ENCODE measurements at regions not wholly inside any gene's neighbourhood (a gene's known extent, or its start where the extent isn't known, plus 50 kb on each side); places are given as distances from the start of the nearest gene placed in this dataset.
"Not testable (repeated sequence)": the region's sequence is repeated elsewhere in the genome, so short reads cannot be mapped to it uniquely, and the experiment has no call there.

DNA sequence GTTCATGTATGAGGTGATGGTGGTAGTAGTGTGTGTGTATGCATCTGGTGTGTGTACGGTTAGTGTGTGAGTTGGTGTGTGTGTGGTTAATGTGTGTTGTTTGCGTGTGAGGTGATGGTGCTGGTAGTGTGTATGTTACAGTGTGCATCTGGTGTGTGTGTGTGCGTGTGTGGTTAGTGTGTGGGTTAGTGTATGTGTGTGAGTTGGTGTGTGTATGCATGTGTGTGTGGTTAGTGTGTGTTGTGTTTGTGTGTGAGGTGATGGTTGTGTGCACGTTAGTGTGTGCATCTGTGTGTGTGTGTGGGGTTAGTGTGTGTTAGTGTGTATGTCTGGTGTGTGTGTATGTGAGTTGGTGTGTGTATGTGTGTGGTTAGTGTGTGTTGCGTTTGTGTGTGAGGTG lies 153.0 kb downstream of the ACTR3B start:
- POLR2A ChIA-PET: no interaction called here
- no peaks in the 10 kb centered on the region for H3K9me3 ChIP-seq (ENCODE audit: control extremely low read depth in 1 of 5, control insufficient read depth in 4 of 5, insufficient read depth in 2 of 5, low read depth in 1 of 5, low read length in 4 of 5)
- no peaks in the 10 kb centered on the region for H3K27me3 ChIP-seq (replicated peaks in 2 of 5; ENCODE audit: control insufficient read depth in 4 of 5, insufficient read depth in 5 of 5, low read length in 4 of 5)
- DNase-seq: no peak
- no peaks in the 10 kb centered on the region for H3K4me1 ChIP-seq (ENCODE audit: control extremely low read depth in 1 of 4, control insufficient read depth in 4 of 4, insufficient read depth in 4 of 4, low read length in 3 of 4)
- 93% methylated on average over 4 of the region's 5 CpGs for WGBS (ENCODE audit: insufficient coverage)
- no peak overlapping the region for H3K27ac ChIP-seq (ENCODE audit: insufficient read depth in 1 of 2, low read depth in 1 of 2, low read length in 2 of 2, poor library complexity in 1 of 2, severe bottlenecking in 2 of 2)
- no peaks in the 10 kb centered on the region for H3K36me3 ChIP-seq (ENCODE audit: control insufficient read depth in 4 of 4, insufficient read depth in 4 of 4, low read length in 3 of 4)
- CTCF ChIA-PET: interaction anchor here (1.5 kb wide), 1 partner anchor 15 kb away, joined by 5 read pairs; no protein-coding TSS in a partner anchor
- H3K4me3 ChIP-seq (ENCODE audit: control insufficient read depth in 1 of 7, extremely low read depth in 1 of 7, insufficient read depth in 4 of 7, low read depth in 2 of 7, low read length in 6 of 7): no peak overlapping the region

DNA sequence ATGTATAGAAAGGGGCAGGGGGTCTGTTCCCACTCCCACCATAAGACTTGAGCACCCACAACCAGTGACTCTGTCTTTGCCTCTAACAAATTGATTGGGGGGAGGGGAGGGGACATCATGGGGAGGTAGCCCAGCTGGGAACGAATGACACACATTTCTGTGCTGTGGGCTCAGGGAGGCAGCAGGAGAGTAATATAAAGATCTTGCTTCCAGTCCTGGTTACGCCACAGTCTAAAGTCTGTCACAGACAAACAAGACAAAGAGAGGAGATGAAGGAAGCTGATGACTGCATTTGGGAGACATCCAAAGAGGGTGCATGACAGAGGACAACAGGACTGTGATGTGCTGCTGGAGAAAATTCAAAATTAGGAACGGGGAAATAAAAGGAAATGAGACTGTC lies 153.9 kb downstream of the ACTR3B start:
- DNase-seq: no peak
- CTCF ChIA-PET: interaction anchor here (1.5 kb wide), 1 partner anchor 16 kb away, joined by 5 read pairs; no protein-coding TSS in a partner anchor
- H3K27ac ChIP-seq (ENCODE audit: insufficient read depth in 1 of 2, low read depth in 1 of 2, low read length in 2 of 2, poor library complexity in 1 of 2, severe bottlenecking in 2 of 2): no peak overlapping the region
- H3K9me3 ChIP-seq (ENCODE audit: control extremely low read depth in 1 of 5, control insufficient read depth in 4 of 5, insufficient read depth in 2 of 5, low read depth in 1 of 5, low read length in 4 of 5): peaks cover 0 to 3% (median 0%) of the 10 kb centered on the region in 5 experiments
- H3K27me3 ChIP-seq (replicated peaks in 2 of 5; ENCODE audit: control insufficient read depth in 4 of 5, insufficient read depth in 5 of 5, low read length in 4 of 5): no peaks in the 10 kb centered on the region
- POLR2A ChIA-PET: no interaction called here
- no peaks in the 10 kb centered on the region for H3K4me1 ChIP-seq (ENCODE audit: control extremely low read depth in 1 of 4, control insufficient read depth in 4 of 4, insufficient read depth in 4 of 4, low read length in 3 of 4)
- WGBS (ENCODE audit: insufficient coverage): 86% methylated on average over 3 of the region's 3 CpGs
- H3K4me3 ChIP-seq (ENCODE audit: control insufficient read depth in 1 of 7, extremely low read depth in 1 of 7, insufficient read depth in 4 of 7, low read depth in 2 of 7, low read length in 6 of 7): no peak overlapping the region
- no peaks in the 10 kb centered on the region for H3K36me3 ChIP-seq (ENCODE audit: control insufficient read depth in 4 of 4, insufficient read depth in 4 of 4, low read length in 3 of 4)

DNA sequence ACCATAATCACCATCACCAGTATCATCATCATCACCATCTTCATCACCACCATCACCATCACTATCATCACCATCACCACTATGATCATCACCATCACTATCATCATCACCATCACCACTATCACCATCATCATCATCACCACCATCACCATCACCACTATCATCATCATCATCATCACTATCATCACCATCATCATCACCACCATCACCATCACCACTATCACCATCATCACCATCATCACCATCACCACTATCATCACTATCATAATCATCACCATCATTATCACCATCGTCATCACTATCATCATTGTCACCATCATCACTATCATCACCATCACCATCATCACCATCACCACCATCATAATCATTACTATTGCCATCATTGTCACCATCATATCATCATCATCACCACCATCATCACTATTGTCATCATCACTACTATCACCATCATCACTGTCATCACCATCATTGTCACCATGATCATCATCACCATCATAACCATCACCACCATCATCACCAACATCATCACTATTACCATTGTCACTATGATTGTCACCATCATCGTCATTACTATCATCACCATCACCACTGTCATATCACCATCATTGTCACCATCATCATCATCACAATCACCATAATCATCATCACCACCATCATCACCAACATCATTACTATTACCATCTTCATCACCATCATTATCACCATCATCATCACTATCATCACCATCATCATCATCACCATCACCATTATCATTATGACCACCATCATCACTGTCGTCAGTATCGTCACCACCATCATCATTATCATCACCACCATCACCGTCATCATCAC lies 154.7 kb downstream of the ACTR3B start:
- 88% methylated on average over 5 of the region's 5 CpGs for WGBS (ENCODE audit: insufficient coverage)
- Histone ChIP-seq H3K9me3 (ENCODE audit: control extremely low read depth in 1 of 5, control insufficient read depth in 4 of 5, insufficient read depth in 2 of 5, low read depth in 1 of 5, low read length in 4 of 5) (peaks cover 0 to 3% (median 0%) of the 10 kb centered on the region in 5 experiments), H3K36me3 (ENCODE audit: control insufficient read depth in 4 of 4, insufficient read depth in 4 of 4, low read length in 3 of 4) (no peaks in the 10 kb centered on the region), H3K4me3 (ENCODE audit: control insufficient read depth in 1 of 7, extremely low read depth in 1 of 7, insufficient read depth in 4 of 7, low read depth in 2 of 7, low read length in 6 of 7) (no peak overlapping the region), H3K4me1 (ENCODE audit: control extremely low read depth in 1 of 4, control insufficient read depth in 4 of 4, insufficient read depth in 4 of 4, low read length in 3 of 4) (no peaks in the 10 kb centered on the region), H3K27me3 (replicated peaks in 2 of 5; ENCODE audit: control insufficient read depth in 4 of 5, insufficient read depth in 5 of 5, low read length in 4 of 5) (no peaks in the 10 kb centered on the region), H3K27ac (ENCODE audit: insufficient read depth in 1 of 2, low read depth in 1 of 2, low read length in 2 of 2, poor library complexity in 1 of 2, severe bottlenecking in 2 of 2) (no peak overlapping the region)
- ChIA-PET CTCF (no interaction called here), POLR2A (no interaction called here)
- DNase-seq: no peak

DNA sequence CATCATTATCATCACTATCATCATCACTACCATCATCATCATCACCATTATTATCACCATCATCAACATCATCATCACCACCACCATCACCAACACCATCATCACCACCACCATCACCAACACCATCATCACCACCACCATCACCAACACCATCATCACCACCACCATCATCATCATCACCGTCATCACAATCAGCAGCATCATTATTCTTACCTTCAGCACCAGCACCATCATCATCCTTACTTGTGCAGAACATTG lies 155.2 kb downstream of the ACTR3B start:
- WGBS (ENCODE audit: insufficient coverage): 100% methylated on average over 1 of the region's 1 CpG

DNA sequence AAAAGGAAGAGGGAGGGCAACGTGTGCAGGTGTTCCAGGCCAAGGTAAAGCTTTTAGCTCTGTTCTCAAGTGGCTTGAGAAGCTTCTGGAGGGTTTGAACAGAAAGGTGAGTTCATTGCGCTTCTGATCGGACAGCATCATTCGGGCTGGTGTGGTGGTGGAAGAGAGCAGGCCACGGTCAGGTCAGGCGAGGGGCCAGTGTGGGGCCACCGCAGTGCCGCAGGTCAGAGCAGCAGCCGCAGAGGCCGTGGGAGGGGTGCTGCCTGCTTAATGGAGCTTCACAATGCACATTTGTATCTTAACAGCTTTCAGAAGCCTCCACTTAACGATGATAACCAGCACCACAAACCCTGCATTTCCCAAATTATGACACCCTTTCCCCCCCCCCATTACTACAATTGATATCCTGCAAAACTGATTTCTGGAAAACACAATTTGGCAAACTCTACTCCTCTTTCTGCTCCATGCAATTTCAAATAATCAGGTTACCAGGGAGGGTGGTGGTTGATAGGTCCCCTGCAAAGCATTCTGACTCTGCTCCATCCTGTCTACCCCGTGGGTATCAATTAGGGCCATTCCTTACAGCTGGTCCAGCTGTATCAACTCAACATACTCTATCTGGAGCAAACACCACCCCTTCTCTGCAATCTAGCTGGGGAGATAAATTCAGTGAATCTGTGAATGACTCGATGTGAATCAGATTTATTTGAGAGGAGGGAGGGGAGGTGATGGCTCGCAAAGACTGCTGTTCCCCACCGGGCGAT lies 162.9 kb downstream of the ACTR3B start:
- H3K36me3 ChIP-seq (ENCODE audit: control insufficient read depth in 4 of 4, insufficient read depth in 4 of 4, low read length in 3 of 4): no peaks in the 10 kb centered on the region
- peaks cover 0 to 9% (median 6%) of the 10 kb centered on the region in 5 experiments for H3K9me3 ChIP-seq (ENCODE audit: control extremely low read depth in 1 of 5, control insufficient read depth in 4 of 5, insufficient read depth in 2 of 5, low read depth in 1 of 5, low read length in 4 of 5)
- no peak overlapping the region for H3K27ac ChIP-seq (ENCODE audit: insufficient read depth in 1 of 2, low read depth in 1 of 2, low read length in 2 of 2, poor library complexity in 1 of 2, severe bottlenecking in 2 of 2)
- ChIA-PET POLR2A (no interaction called here), CTCF (interaction anchor here (0.6 to 0.9 kb wide), 2 partner anchors 8 to 21 kb away, joined by 3 read pairs; no protein-coding TSS in a partner anchor)
- no peak for DNase-seq
- H3K4me1 ChIP-seq (ENCODE audit: control extremely low read depth in 1 of 4, control insufficient read depth in 4 of 4, insufficient read depth in 4 of 4, low read length in 3 of 4): peaks cover 0 to 15% (median 6%) of the 10 kb centered on the region in 4 experiments
- no peak overlapping the region for H3K4me3 ChIP-seq (ENCODE audit: control insufficient read depth in 1 of 7, extremely low read depth in 1 of 7, insufficient read depth in 4 of 7, low read depth in 2 of 7, low read length in 6 of 7)
- 95% methylated on average over 13 of the region's 16 CpGs for WGBS (ENCODE audit: insufficient coverage)
- peaks cover 2 to 56% (median 21%) of the 10 kb centered on the region in 5 experiments for H3K27me3 ChIP-seq (replicated peaks in 2 of 5; ENCODE audit: control insufficient read depth in 4 of 5, insufficient read depth in 5 of 5, low read length in 4 of 5)

More for the DNA sequence above, 155.2 kb downstream of the ACTR3B start:
- CTCF ChIA-PET; H3K9me3 ChIP-seq (ENCODE audit: control extremely low read depth in 1 of 5, control insufficient read depth in 4 of 5, insufficient read depth in 2 of 5, low read depth in 1 of 5, low read length in 4 of 5); DNase-seq; H3K27me3 ChIP-seq (replicated peaks in 2 of 5; ENCODE audit: control insufficient read depth in 4 of 5, insufficient read depth in 5 of 5, low read length in 4 of 5); H3K4me3 ChIP-seq (ENCODE audit: control insufficient read depth in 1 of 7, extremely low read depth in 1 of 7, insufficient read depth in 4 of 7, low read depth in 2 of 7, low read length in 6 of 7); H3K36me3 ChIP-seq (ENCODE audit: control insufficient read depth in 4 of 4, insufficient read depth in 4 of 4, low read length in 3 of 4); POLR2A ChIA-PET; H3K4me1 ChIP-seq (ENCODE audit: control extremely low read depth in 1 of 4, control insufficient read depth in 4 of 4, insufficient read depth in 4 of 4, low read length in 3 of 4); H3K27ac ChIP-seq (ENCODE audit: insufficient read depth in 1 of 2, low read depth in 1 of 2, low read length in 2 of 2, poor library complexity in 1 of 2, severe bottlenecking in 2 of 2): not testable (repeated sequence)

DNA sequence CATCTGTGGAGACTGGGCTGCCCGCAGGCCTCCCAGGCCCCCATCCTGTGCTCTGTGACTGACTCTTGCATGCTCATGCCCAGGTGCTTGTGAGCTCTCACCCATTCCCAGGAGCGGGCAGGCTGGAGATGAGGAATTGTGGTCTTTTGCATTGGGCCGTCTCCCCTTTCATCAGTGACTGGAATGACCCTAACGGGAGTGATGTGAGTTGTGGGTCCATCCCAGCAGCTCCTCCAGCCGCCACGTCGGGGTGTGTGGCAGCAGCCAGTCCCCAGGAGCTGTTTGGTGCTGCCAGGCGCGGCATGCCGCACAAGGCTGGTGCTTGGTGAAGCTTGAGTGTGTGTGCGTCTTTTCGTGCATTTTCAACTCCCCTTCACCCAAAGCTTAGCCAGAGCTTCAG lies 164.2 kb downstream of the ACTR3B start:
- H3K36me3 ChIP-seq (ENCODE audit: control insufficient read depth in 4 of 4, insufficient read depth in 4 of 4, low read length in 3 of 4): no peaks in the 10 kb centered on the region
- H3K4me1 ChIP-seq (ENCODE audit: control extremely low read depth in 1 of 4, control insufficient read depth in 4 of 4, insufficient read depth in 4 of 4, low read length in 3 of 4): peaks cover 0 to 15% (median 6%) of the 10 kb centered on the region in 4 experiments
- no peak for DNase-seq
- WGBS (ENCODE audit: insufficient coverage): 94% methylated on average over 7 of the region's 12 CpGs
- no peak overlapping the region for H3K27ac ChIP-seq (ENCODE audit: insufficient read depth in 1 of 2, low read depth in 1 of 2, low read length in 2 of 2, poor library complexity in 1 of 2, severe bottlenecking in 2 of 2)
- ChIA-PET POLR2A (no interaction called here), CTCF (no interaction called here)
- H3K4me3 ChIP-seq (ENCODE audit: control insufficient read depth in 1 of 7, extremely low read depth in 1 of 7, insufficient read depth in 4 of 7, low read depth in 2 of 7, low read length in 6 of 7): no peak overlapping the region
- H3K27me3 ChIP-seq (replicated peaks in 2 of 5; ENCODE audit: control insufficient read depth in 4 of 5, insufficient read depth in 5 of 5, low read length in 4 of 5): peaks cover 2 to 58% (median 21%) of the 10 kb centered on the region in 5 experiments
- H3K9me3 ChIP-seq (ENCODE audit: control extremely low read depth in 1 of 5, control insufficient read depth in 4 of 5, insufficient read depth in 2 of 5, low read depth in 1 of 5, low read length in 4 of 5): peaks cover 0 to 9% (median 3%) of the 10 kb centered on the region in 5 experiments

DNA sequence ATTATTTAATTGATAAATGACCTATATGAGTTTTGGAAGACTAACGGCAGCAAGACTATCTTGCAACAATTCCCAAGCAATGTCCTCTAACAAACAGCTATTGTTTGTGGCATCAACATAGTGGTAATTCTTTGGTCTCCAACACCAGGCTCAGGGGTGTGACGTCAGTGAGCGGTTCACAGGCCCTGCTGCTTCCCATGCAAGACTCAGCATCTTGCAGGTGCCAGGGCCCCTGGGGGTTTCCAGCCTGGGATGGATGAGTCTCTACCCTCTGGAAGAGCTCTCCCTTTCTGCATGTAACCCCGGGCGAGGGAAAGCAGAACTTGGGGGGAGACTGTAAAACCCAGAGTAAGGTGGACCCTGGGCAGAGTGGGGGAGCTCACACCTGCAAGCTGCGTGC lies 164.7 kb downstream of the ACTR3B start:
- Histone ChIP-seq H3K4me1 (ENCODE audit: control extremely low read depth in 1 of 4, control insufficient read depth in 4 of 4, insufficient read depth in 4 of 4, low read length in 3 of 4) (peaks cover 0 to 15% (median 6%) of the 10 kb centered on the region in 4 experiments), H3K27ac (ENCODE audit: insufficient read depth in 1 of 2, low read depth in 1 of 2, low read length in 2 of 2, poor library complexity in 1 of 2, severe bottlenecking in 2 of 2) (no peak overlapping the region), H3K27me3 (replicated peaks in 2 of 5; ENCODE audit: control insufficient read depth in 4 of 5, insufficient read depth in 5 of 5, low read length in 4 of 5) (peaks cover 2 to 58% (median 21%) of the 10 kb centered on the region in 5 experiments), H3K9me3 (ENCODE audit: control extremely low read depth in 1 of 5, control insufficient read depth in 4 of 5, insufficient read depth in 2 of 5, low read depth in 1 of 5, low read length in 4 of 5) (peaks cover 0 to 9% (median 3%) of the 10 kb centered on the region in 5 experiments), H3K4me3 (ENCODE audit: control insufficient read depth in 1 of 7, extremely low read depth in 1 of 7, insufficient read depth in 4 of 7, low read depth in 2 of 7, low read length in 6 of 7) (no peak overlapping the region), H3K36me3 (ENCODE audit: control insufficient read depth in 4 of 4, insufficient read depth in 4 of 4, low read length in 3 of 4) (no peaks in the 10 kb centered on the region)
- ChIA-PET CTCF (no interaction called here), POLR2A (no interaction called here)
- peak in 1 of 3 donors; percentile 2 for DNase-seq
- WGBS (ENCODE audit: insufficient coverage): 71% methylated on average over 5 of the region's 6 CpGs

Measured in common myeloid progenitor, CD34-positive (primary cell).